Dermis blood vessel endothelial cell (primary cell): ENCODE measurements at regions not wholly inside any gene's neighbourhood (a gene's known extent, or its start where the extent isn't known, plus 50 kb on each side); places are given as distances from the start of the nearest gene placed in this dataset.
A peak's percentile ranks its signal among the peaks of the same experiment; 100 is the strongest.

Source experiments
- DNase-seq: peaks from one replicate; pipeline ENCODE4 v3.0.0; 2010

- DNase-seq = no peak
Measured at GRCh38 chr14:46279327-46279726, 372.3 kb downstream of the RPL10L start.

- DNase-seq = no peak
Measured at GRCh38 chr14:46259536-46259935, 392.0 kb downstream of the RPL10L start.

DNA sequence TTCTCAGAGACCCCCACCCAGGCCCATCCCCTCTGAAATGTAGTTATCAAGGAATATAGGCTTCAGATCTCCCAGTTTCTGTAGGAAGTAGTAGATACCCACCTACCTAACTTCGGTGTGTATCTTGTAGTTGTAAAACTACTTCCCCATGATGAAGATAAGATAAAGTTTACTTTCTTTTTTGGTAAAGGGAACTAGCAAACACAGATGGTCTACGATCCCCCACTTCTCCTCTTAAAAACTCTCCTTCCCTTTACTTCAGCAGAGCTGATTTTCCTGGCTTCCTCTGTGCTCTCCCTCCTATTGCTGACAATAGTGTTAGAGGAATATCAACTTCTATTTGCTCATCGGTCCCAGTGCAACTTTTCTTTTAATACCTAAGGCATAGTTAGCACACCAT is 395.2 kb downstream of the RPL10L start:
- DNase-seq = no peak

GRCh38 chr14:46250113-46250703 is 401.4 kb downstream of the RPL10L start:
- DNase-seq = peak; percentile 22

GRCh38 chr14:46248001-46248630 is 403.5 kb downstream of the RPL10L start:
- no peak for DNase-seq

DNA sequence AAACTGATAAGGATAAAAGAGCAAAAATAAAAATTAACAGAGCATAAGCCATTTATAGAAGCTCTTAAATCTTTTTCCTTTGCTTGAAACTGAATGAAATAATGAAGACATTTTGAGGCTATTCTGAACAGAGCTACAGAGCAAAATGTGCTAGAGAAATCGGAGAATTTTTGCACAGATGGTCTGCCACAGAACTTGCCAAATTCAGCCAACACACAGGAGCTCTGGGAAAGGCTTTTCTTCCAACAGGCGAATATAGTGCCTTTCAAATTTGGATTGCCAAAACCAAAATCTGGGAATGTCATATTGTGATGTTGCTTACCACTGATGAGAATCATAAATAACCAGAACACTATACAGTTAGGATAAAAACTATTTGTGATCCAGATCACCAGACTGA is 406.3 kb downstream of the RPL10L start:
- DNase-seq = no peak

DNA sequence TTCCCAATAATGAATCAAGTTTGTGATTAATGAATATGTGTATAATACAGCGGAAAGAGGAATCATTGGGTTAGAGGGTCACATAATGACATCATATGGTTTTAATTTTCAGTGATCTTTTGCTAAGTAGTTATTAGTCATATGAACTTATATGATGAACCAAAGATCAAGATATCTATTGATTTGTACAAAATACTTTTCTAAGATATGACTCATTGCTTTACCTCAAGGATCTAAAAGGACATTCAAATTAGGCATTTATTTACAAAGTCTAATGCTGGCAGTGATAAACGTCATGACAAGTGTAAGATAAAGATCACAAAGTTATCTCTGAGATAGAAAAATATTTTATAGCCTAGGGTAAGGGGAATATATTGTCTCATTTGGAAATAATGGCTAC is 417.8 kb downstream of the RPL10L start:
- no peak for DNase-seq

DNA sequence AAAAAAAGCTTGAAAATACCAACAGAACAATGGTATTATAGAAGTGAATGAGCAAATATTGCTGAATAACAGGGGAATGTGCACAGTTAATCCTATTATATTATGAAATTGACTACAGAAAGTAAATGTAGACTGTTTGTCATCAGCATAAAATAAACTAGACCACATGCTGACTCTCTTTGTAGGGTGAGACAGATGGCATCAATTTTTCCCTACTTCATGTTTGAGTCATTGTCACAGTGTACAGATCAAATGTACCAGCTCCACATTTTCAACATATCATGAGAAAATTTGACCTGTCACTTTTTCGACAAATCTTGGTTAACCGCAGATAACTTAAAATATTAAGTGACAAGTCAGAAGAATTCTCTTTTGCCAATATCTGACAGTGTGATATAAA is 421.0 kb downstream of the RPL10L start:
- DNase-seq = no peak

DNA sequence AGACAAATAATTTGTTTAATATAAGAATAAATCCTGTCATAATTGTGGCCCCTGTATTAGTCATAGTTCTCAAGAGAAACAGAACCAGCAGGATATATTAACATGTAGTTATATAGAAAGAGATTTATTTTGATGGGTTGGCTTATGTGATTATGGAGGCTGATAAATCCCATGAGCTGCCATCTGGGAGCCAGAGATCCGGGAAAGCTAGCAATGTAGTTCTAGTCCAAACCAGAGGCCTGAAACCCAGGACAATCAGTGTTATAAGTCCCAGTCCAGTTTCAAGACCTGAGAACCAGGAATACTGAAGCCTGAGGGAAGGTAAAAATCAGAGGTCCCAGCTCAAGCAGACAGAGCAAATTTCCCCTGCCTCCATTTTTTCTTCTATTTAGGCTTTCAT is 435.8 kb downstream of the RPL10L start:
- no peak for DNase-seq

DNA sequence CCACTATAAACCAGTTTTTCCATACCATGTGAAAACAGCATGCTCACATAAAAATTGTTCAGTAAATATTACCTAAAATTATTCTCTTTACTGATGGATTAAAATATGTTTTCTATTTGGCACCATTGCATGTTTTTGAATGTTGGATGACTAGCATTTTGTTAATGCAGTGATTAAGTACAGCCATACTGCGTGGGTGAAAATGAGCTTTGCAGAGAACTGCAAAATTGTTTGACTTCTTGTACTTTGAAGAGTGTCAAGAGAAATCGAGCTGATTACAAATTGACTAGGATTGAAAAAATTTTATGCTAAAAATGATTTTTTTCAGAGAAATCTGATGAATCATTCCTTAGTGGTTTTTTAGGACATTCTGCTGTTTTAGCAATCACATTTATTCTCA is 452.9 kb downstream of the RPL10L start:
- DNase-seq = no peak

DNA sequence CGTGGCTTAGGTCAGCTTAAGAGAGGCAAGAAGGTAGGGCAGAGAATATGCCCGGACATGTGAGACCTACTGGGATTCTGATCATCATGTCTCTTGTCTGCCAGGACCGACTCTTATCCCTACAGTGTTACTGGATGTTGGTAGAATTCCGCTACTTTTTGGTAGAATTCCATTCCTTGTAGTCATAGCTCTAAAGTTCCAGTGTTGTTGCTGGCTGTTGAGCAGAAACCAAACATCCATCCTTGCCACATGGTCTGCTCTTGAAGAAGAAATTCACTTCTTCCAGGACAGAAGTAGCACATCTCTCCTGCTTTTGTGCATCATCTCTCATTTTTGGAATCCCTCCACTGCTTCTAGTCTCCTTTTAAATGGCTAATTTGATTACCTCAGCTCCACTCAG is 453.7 kb downstream of the RPL10L start:
- DNase-seq = no peak
